Bronchial epithelial cell (primary cell): ENCODE measurements at regions not wholly inside any gene's neighbourhood (a gene's known extent, or its start where the extent isn't known, plus 50 kb on each side); places are given as distances from the start of the nearest gene placed in this dataset.

Experiments
- DNase-seq: peaks from one replicate; pipeline ENCODE4 v3.0.0-alpha.2; 2010; ENCODE audit warnings: low read depth
- FAIRE-seq: peaks from 2 replicates; lab custom pipeline; 2011; peaks lifted over from hg19 to GRCh38; lab: Jason Lieb, UNC
- H3K27me3 ChIP-seq: 2 replicates; pipeline ENCODE4 v1.5.1; 2011; ENCODE audit warnings: low read length; ENCODE audit not compliant: control insufficient read depth, insufficient read depth
- H3K36me3 ChIP-seq: 2 replicates; pipeline ENCODE4 v1.5.1; 2011; ENCODE audit warnings: low read length; ENCODE audit not compliant: control insufficient read depth, insufficient read depth
- H3K4me3 ChIP-seq: 2 replicates; pipeline ENCODE4 v1.5.1; 2011; ENCODE audit warnings: mild to moderate bottlenecking, low read depth, low read length, control low read depth
- CTCF ChIP-seq: IDR thresholded peaks from 2 replicates; pipeline ENCODE4 v1.5.1; 2011; ENCODE audit warnings: mild to moderate bottlenecking, moderate library complexity, low read length, control low read depth, inconsistent platforms; ENCODE audit not compliant: insufficient read depth, severe bottlenecking

- DNase-seq = peak; percentile 31
- no peak for TF ChIP-seq CTCF
- FAIRE-seq = no peak
- Histone ChIP-seq H3K27me3 (no peaks in the 10 kb centered on the region), H3K4me3 (no peak overlapping the region), H3K36me3 (no peaks in the 10 kb centered on the region)
Observed at GRCh38 chr10:36675458-36675880, 449.9 kb upstream of the ANKRD30A start.

- Histone ChIP-seq H3K27me3 (no peaks in the 10 kb centered on the region), H3K4me3 (no peak overlapping the region), H3K36me3 (no peaks in the 10 kb centered on the region)
- DNase-seq (peak; percentile 7), FAIRE-seq (no peak)
- no peak for TF ChIP-seq CTCF
Observed at GRCh38 chr10:36671607-36672006, 453.8 kb upstream of the ANKRD30A start.

GRCh38 chr10:36670621-36671402 lies 454.6 kb upstream of the ANKRD30A start:
- FAIRE-seq = no peak

GRCh38 chr10:36669615-36670352 lies 455.6 kb upstream of the ANKRD30A start:
- FAIRE-seq = no peak

More at GRCh38 chr10:36670621-36671402, 454.6 kb upstream of the ANKRD30A start:
- TF ChIP-seq CTCF = no peak
- no peak for DNase-seq
- H3K4me3 ChIP-seq = no peak overlapping the region
- H3K27me3 ChIP-seq = no peaks in the 10 kb centered on the region
- no peaks in the 10 kb centered on the region for H3K36me3 ChIP-seq

GRCh38 chr10:36666451-36666850 lies 458.9 kb upstream of the ANKRD30A start:
- no peak for FAIRE-seq
- no peak for TF ChIP-seq CTCF

More at GRCh38 chr10:36669615-36670352, 455.6 kb upstream of the ANKRD30A start:
- no peak for DNase-seq
- Histone ChIP-seq H3K4me3 (no peak overlapping the region), H3K27me3 (no peaks in the 10 kb centered on the region), H3K36me3 (no peaks in the 10 kb centered on the region)
- no peak for TF ChIP-seq CTCF

More at GRCh38 chr10:36666451-36666850, 458.9 kb upstream of the ANKRD30A start:
- no peak overlapping the region for H3K4me3 ChIP-seq
- no peaks in the 10 kb centered on the region for H3K36me3 ChIP-seq
- peak; percentile 49 for DNase-seq
- H3K27me3 ChIP-seq = no peaks in the 10 kb centered on the region
